Stimulated activated CD8-positive, alpha-beta memory T cell treated with anti-CD3 and anti-CD28 coated beads, Interleukin-12 subunit alpha, Interleukin-12 subunit beta, amount 100 ng/mL, for 24 hours (primary cell): ENCODE measurements at regions not wholly inside any gene's neighbourhood (a gene's known extent, or its start where the extent isn't known, plus 50 kb on each side); places are given as distances from the start of the nearest gene placed in this dataset.

ENCODE experiments used
- DNase-seq: peaks from one replicate; pipeline ENCODE4 v3.0.0-alpha.2; 2020; ENCODE audit errors: extremely low read depth

- no peak for DNase-seq
Observed at GRCh38 chr11:80783561-80783960, 1342.7 kb upstream of the TENM4 start.

GRCh38 chr11:80782135-80782885 is 1341.5 kb upstream of the TENM4 start:
- no peak for DNase-seq

GRCh38 chr11:80779905-80780605 is 1339.2 kb upstream of the TENM4 start:
- DNase-seq, result no peak

GRCh38 chr11:80778941-80779340 is 1338.1 kb upstream of the TENM4 start:
- DNase-seq, result no peak

- no peak for DNase-seq
Observed at GRCh38 chr11:80778432-80778831, 1337.6 kb upstream of the TENM4 start.

GRCh38 chr11:80773919-80774318 is 1333.1 kb upstream of the TENM4 start:
- no peak for DNase-seq

- no peak for DNase-seq
Observed at GRCh38 chr11:80771017-80771416, 1330.2 kb upstream of the TENM4 start.

- DNase-seq, result no peak
Observed at GRCh38 chr11:80758787-80759186, 1318.0 kb upstream of the TENM4 start.

- DNase-seq, result no peak
Observed at GRCh38 chr11:80748207-80748925, 1307.5 kb upstream of the TENM4 start.

GRCh38 chr11:80746300-80746699 is 1305.5 kb upstream of the TENM4 start:
- no peak for DNase-seq

- no peak for DNase-seq
Observed at GRCh38 chr11:80745416-80745815, 1304.6 kb upstream of the TENM4 start.

GRCh38 chr11:80733790-80734189 is 1293.0 kb upstream of the TENM4 start:
- no peak for DNase-seq

- DNase-seq, result no peak
Observed at GRCh38 chr11:80733361-80733760, 1292.5 kb upstream of the TENM4 start.

- DNase-seq, result no peak
Observed at GRCh38 chr11:80727315-80727714, 1286.5 kb upstream of the TENM4 start.

- no peak for DNase-seq
Observed at GRCh38 chr11:80726236-80726635, 1285.4 kb upstream of the TENM4 start.

GRCh38 chr11:80724366-80724765 is 1283.5 kb upstream of the TENM4 start:
- no peak for DNase-seq

- no peak for DNase-seq
Observed at GRCh38 chr11:80722629-80723028, 1281.8 kb upstream of the TENM4 start.

- DNase-seq, result no peak
Observed at GRCh38 chr11:80720295-80720694, 1279.5 kb upstream of the TENM4 start.

- no peak for DNase-seq
Observed at GRCh38 chr11:80719292-80719646, 1278.4 kb upstream of the TENM4 start.

- DNase-seq, result no peak
Observed at GRCh38 chr11:80718611-80719291, 1277.9 kb upstream of the TENM4 start.

- DNase-seq, result no peak
Observed at GRCh38 chr11:80702264-80702663, 1261.4 kb upstream of the TENM4 start.

GRCh38 chr11:80700386-80700785 is 1259.6 kb upstream of the TENM4 start:
- DNase-seq, result no peak
